ENCODE measurements at regions not wholly inside any gene's neighbourhood (a gene's known extent, or its start where the extent isn't known, plus 50 kb on each side); places are given as distances from the start of the nearest gene placed in this dataset.

GRCh38 chr7:35384761-35385700, 131.1 kb upstream of the TBX20 start:
- FAIRE-seq, result no peak

GRCh38 chr7:35380739-35381224, 126.9 kb upstream of the TBX20 start:
- no peak for FAIRE-seq

GRCh38 chr7:35379481-35379880, 125.6 kb upstream of the TBX20 start:
- no peak for FAIRE-seq

GRCh38 chr7:35375516-35375915, 121.6 kb upstream of the TBX20 start:
- no peak for FAIRE-seq

- no peak for FAIRE-seq
Observed at GRCh38 chr7:35374858-35375257, 121.0 kb upstream of the TBX20 start.

GRCh38 chr7:35371221-35371620, 117.3 kb upstream of the TBX20 start:
- FAIRE-seq, result no peak

GRCh38 chr7:35370687-35371086, 116.8 kb upstream of the TBX20 start:
- no peak for FAIRE-seq

- FAIRE-seq, result no peak
Observed at GRCh38 chr7:35366167-35367155, 112.6 kb upstream of the TBX20 start.

- no peak for FAIRE-seq
Observed at GRCh38 chr7:35365523-35365922, 111.6 kb upstream of the TBX20 start.

- no peak for FAIRE-seq
Observed at GRCh38 chr7:35362341-35362740, 108.4 kb upstream of the TBX20 start.

GRCh38 chr7:35359423-35359822, 105.5 kb upstream of the TBX20 start:
- FAIRE-seq, result no peak

GRCh38 chr7:35356495-35356894, 102.6 kb upstream of the TBX20 start:
- no peak for FAIRE-seq

GRCh38 chr7:35355911-35356310, 102.0 kb upstream of the TBX20 start:
- FAIRE-seq, result no peak

- FAIRE-seq, result no peak
Observed at GRCh38 chr7:35355199-35355598, 101.3 kb upstream of the TBX20 start.

- FAIRE-seq, result no peak
Observed at GRCh38 chr7:35353481-35353880, 99.6 kb upstream of the TBX20 start.

- FAIRE-seq, result no peak
Observed at GRCh38 chr7:35351466-35351865, 97.6 kb upstream of the TBX20 start.

- FAIRE-seq, result no peak
Observed at GRCh38 chr7:35348611-35349400, 94.9 kb upstream of the TBX20 start.

- no peak for FAIRE-seq
Observed at GRCh38 chr7:35342786-35343185, 88.9 kb upstream of the TBX20 start.

GRCh38 chr7:35339811-35340210, 85.9 kb upstream of the TBX20 start:
- FAIRE-seq, result no peak

GRCh38 chr7:35336444-35336843, 82.5 kb upstream of the TBX20 start:
- no peak for FAIRE-seq

- FAIRE-seq, result no peak
Observed at GRCh38 chr7:35334506-35334905, 80.6 kb upstream of the TBX20 start.

GRCh38 chr7:35333265-35333664, 79.4 kb upstream of the TBX20 start:
- FAIRE-seq, result no peak
